ENCODE measurements at regions not wholly inside any gene's neighbourhood (a gene's known extent, or its start where the extent isn't known, plus 50 kb on each side); places are given as distances from the start of the nearest gene placed in this dataset.

GRCh38 chr9:113741886-113742854 lies 133.9 kb upstream of the ZNF618 start:
- H3K14ac ChIP-seq (ENCODE audit: low read length) = no peak overlapping the region
- H3K27me3 ChIP-seq (ENCODE audit: insufficient read depth, low read length) = no peaks in the 10 kb centered on the region
- H3K36me3 ChIP-seq (ENCODE audit: control insufficient read depth in 1 of 2, insufficient read depth in 2 of 2, low read length in 2 of 2) = no peaks in the 10 kb centered on the region
- DNase-seq = no peak
- H2BK12ac ChIP-seq (ENCODE audit: low read length) = no peak overlapping the region
- WGBS (ENCODE audit: extremely low coverage, insufficient coverage, insufficient read length) = no CpG with 5 or more reads among the region's 12 CpGs
- no peak overlapping the region for H4K91ac ChIP-seq (ENCODE audit: low read depth, low read length)
- H3K4me3 ChIP-seq (ENCODE audit: low read depth, low read length) = no peak overlapping the region
- no peak overlapping the region for H4K12ac ChIP-seq (ENCODE audit: low read depth, low read length)
- H4K8ac ChIP-seq (ENCODE audit: low read depth, low read length) = no peak overlapping the region
- no peak overlapping the region for H3K4ac ChIP-seq (ENCODE audit: low read depth, low read length)
- H2BK120ac ChIP-seq (ENCODE audit: insufficient read depth, low read length, poor library complexity) = no peak overlapping the region
- H3K18ac ChIP-seq (ENCODE audit: low read length) = no peak overlapping the region
- H2AFZ ChIP-seq (ENCODE audit: insufficient read depth, low read length, poor library complexity) = no peak overlapping the region
- H3K9me3 ChIP-seq (ENCODE audit: insufficient read depth, low read depth, low read length) = no peaks in the 10 kb centered on the region
- H3K9ac ChIP-seq (ENCODE audit: low read length) = no peak overlapping the region
- H3K79me2 ChIP-seq (ENCODE audit: control insufficient read depth, insufficient read depth, low read length, poor library complexity) = no peaks in the 10 kb centered on the region
- H3K4me1 ChIP-seq (ENCODE audit: control insufficient read depth in 1 of 2, insufficient read depth in 2 of 2, low read length in 2 of 2) = peaks cover 0 to 4% of the 10 kb centered on the region in 2 experiments
- no peaks in the 10 kb centered on the region for H3K79me1 ChIP-seq (ENCODE audit: low read length)
- no peak overlapping the region for H3K27ac ChIP-seq (ENCODE audit: low read depth, low read length)
- H3K4me2 ChIP-seq (ENCODE audit: low read length) = no peak overlapping the region
- no peak overlapping the region for H2AK5ac ChIP-seq (ENCODE audit: low read length)
- H3K23ac ChIP-seq (ENCODE audit: low read length) = no peak overlapping the region
- no peak overlapping the region for H2BK5ac ChIP-seq (ENCODE audit: low read depth, low read length, poor library complexity)

GRCh38 chr9:113742878-113743277 lies 133.2 kb upstream of the ZNF618 start:
- Histone ChIP-seq H3K23ac (ENCODE audit: low read length) (no peak overlapping the region), H3K4me3 (ENCODE audit: low read depth, low read length) (peak overlapping the region; percentile 25), H3K4ac (ENCODE audit: low read depth, low read length) (no peak overlapping the region), H2BK120ac (ENCODE audit: insufficient read depth, low read length, poor library complexity) (no peak overlapping the region), H3K4me2 (ENCODE audit: low read length) (no peak overlapping the region), H4K8ac (ENCODE audit: low read depth, low read length) (no peak overlapping the region), H2AFZ (ENCODE audit: insufficient read depth, low read length, poor library complexity) (no peak overlapping the region), H2BK5ac (ENCODE audit: low read depth, low read length, poor library complexity) (no peak overlapping the region), H3K79me1 (ENCODE audit: low read length) (no peaks in the 10 kb centered on the region), H3K4me1 (ENCODE audit: control insufficient read depth in 1 of 2, insufficient read depth in 2 of 2, low read length in 2 of 2) (peaks cover 0 to 4% of the 10 kb centered on the region in 2 experiments), H2BK12ac (ENCODE audit: low read length) (no peak overlapping the region), H3K27me3 (ENCODE audit: insufficient read depth, low read length) (no peaks in the 10 kb centered on the region), H4K12ac (ENCODE audit: low read depth, low read length) (no peak overlapping the region), H3K14ac (ENCODE audit: low read length) (no peak overlapping the region), H3K79me2 (ENCODE audit: control insufficient read depth, insufficient read depth, low read length, poor library complexity) (no peaks in the 10 kb centered on the region), H3K9me3 (ENCODE audit: insufficient read depth, low read depth, low read length) (no peaks in the 10 kb centered on the region), H3K9ac (ENCODE audit: low read length) (no peak overlapping the region), H3K18ac (ENCODE audit: low read length) (no peak overlapping the region), H2AK5ac (ENCODE audit: low read length) (no peak overlapping the region), H3K27ac (ENCODE audit: low read depth, low read length) (no peak overlapping the region), H3K36me3 (ENCODE audit: control insufficient read depth in 1 of 2, insufficient read depth in 2 of 2, low read length in 2 of 2) (no peaks in the 10 kb centered on the region), H4K91ac (ENCODE audit: low read depth, low read length) (no peak overlapping the region)
- WGBS (ENCODE audit: extremely low coverage, insufficient coverage, insufficient read length) = no CpG with 5 or more reads among the region's 6 CpGs
- DNase-seq = peak in 1 of 2 donors; percentile 7

- H4K91ac ChIP-seq (ENCODE audit: low read depth, low read length) = no peak overlapping the region
- H2BK12ac ChIP-seq (ENCODE audit: low read length) = no peak overlapping the region
- no peak overlapping the region for H2BK5ac ChIP-seq (ENCODE audit: low read depth, low read length, poor library complexity)
- H3K23ac ChIP-seq (ENCODE audit: low read length) = no peak overlapping the region
- no peak overlapping the region for H2AK5ac ChIP-seq (ENCODE audit: low read length)
- H4K12ac ChIP-seq (ENCODE audit: low read depth, low read length) = no peak overlapping the region
- H3K36me3 ChIP-seq (ENCODE audit: control insufficient read depth in 1 of 2, insufficient read depth in 2 of 2, low read length in 2 of 2) = no peaks in the 10 kb centered on the region
- no peak overlapping the region for H3K4me2 ChIP-seq (ENCODE audit: low read length)
- H3K79me1 ChIP-seq (ENCODE audit: low read length) = no peaks in the 10 kb centered on the region
- H3K79me2 ChIP-seq (ENCODE audit: control insufficient read depth, insufficient read depth, low read length, poor library complexity) = no peaks in the 10 kb centered on the region
- H3K27me3 ChIP-seq (ENCODE audit: insufficient read depth, low read length) = no peaks in the 10 kb centered on the region
- H3K4ac ChIP-seq (ENCODE audit: low read depth, low read length) = no peak overlapping the region
- H3K4me3 ChIP-seq (ENCODE audit: low read depth, low read length) = no peak overlapping the region
- no peak overlapping the region for H4K8ac ChIP-seq (ENCODE audit: low read depth, low read length)
- H2BK120ac ChIP-seq (ENCODE audit: insufficient read depth, low read length, poor library complexity) = no peak overlapping the region
- H2AFZ ChIP-seq (ENCODE audit: insufficient read depth, low read length, poor library complexity) = no peak overlapping the region
- H3K9me3 ChIP-seq (ENCODE audit: insufficient read depth, low read depth, low read length) = no peaks in the 10 kb centered on the region
- no peak overlapping the region for H3K14ac ChIP-seq (ENCODE audit: low read length)
- no peak overlapping the region for H3K18ac ChIP-seq (ENCODE audit: low read length)
- DNase-seq = no peak
- no peak overlapping the region for H3K27ac ChIP-seq (ENCODE audit: low read depth, low read length)
- no peak overlapping the region for H3K9ac ChIP-seq (ENCODE audit: low read length)
- WGBS (ENCODE audit: extremely low coverage, insufficient coverage, insufficient read length) = no CpG with 5 or more reads among the region's 4 CpGs
- H3K4me1 ChIP-seq (ENCODE audit: control insufficient read depth in 1 of 2, insufficient read depth in 2 of 2, low read length in 2 of 2) = peaks cover 0 to 4% of the 10 kb centered on the region in 2 experiments
Measured at GRCh38 chr9:113746486-113746885, 129.6 kb upstream of the ZNF618 start.

- H3K14ac ChIP-seq (ENCODE audit: low read length) = no peak overlapping the region
- no peaks in the 10 kb centered on the region for H3K4me1 ChIP-seq (ENCODE audit: control insufficient read depth in 1 of 2, insufficient read depth in 2 of 2, low read length in 2 of 2)
- no peaks in the 10 kb centered on the region for H3K27me3 ChIP-seq (ENCODE audit: insufficient read depth, low read length)
- H3K9me3 ChIP-seq (ENCODE audit: insufficient read depth, low read depth, low read length) = no peaks in the 10 kb centered on the region
- H2BK5ac ChIP-seq (ENCODE audit: low read depth, low read length, poor library complexity) = no peak overlapping the region
- DNase-seq = no peak
- no peak overlapping the region for H2AK5ac ChIP-seq (ENCODE audit: low read length)
- no peak overlapping the region for H3K18ac ChIP-seq (ENCODE audit: low read length)
- no peak overlapping the region for H3K4me2 ChIP-seq (ENCODE audit: low read length)
- no peak overlapping the region for H2BK12ac ChIP-seq (ENCODE audit: low read length)
- no peak overlapping the region for H4K12ac ChIP-seq (ENCODE audit: low read depth, low read length)
- no peak overlapping the region for H3K4ac ChIP-seq (ENCODE audit: low read depth, low read length)
- H3K79me2 ChIP-seq (ENCODE audit: control insufficient read depth, insufficient read depth, low read length, poor library complexity) = no peaks in the 10 kb centered on the region
- no peak overlapping the region for H4K91ac ChIP-seq (ENCODE audit: low read depth, low read length)
- no peaks in the 10 kb centered on the region for H3K36me3 ChIP-seq (ENCODE audit: control insufficient read depth in 1 of 2, insufficient read depth in 2 of 2, low read length in 2 of 2)
- no peak overlapping the region for H2BK120ac ChIP-seq (ENCODE audit: insufficient read depth, low read length, poor library complexity)
- no peak overlapping the region for H3K23ac ChIP-seq (ENCODE audit: low read length)
- no peak overlapping the region for H3K4me3 ChIP-seq (ENCODE audit: low read depth, low read length)
- no peak overlapping the region for H4K8ac ChIP-seq (ENCODE audit: low read depth, low read length)
- no peak overlapping the region for H3K27ac ChIP-seq (ENCODE audit: low read depth, low read length)
- H3K79me1 ChIP-seq (ENCODE audit: low read length) = no peaks in the 10 kb centered on the region
- no peak overlapping the region for H3K9ac ChIP-seq (ENCODE audit: low read length)
- H2AFZ ChIP-seq (ENCODE audit: insufficient read depth, low read length, poor library complexity) = no peak overlapping the region
Measured at GRCh38 chr9:113748135-113748534, 128.0 kb upstream of the ZNF618 start.
